Right atrium auricular region (tissue), 2 donors: ENCODE measurements at regions not wholly inside any gene's neighbourhood (a gene's known extent, or its start where the extent isn't known, plus 50 kb on each side); places are given as distances from the start of the nearest gene placed in this dataset.

Source experiments
- DNase-seq: peaks from one replicate; pipeline ENCODE4 v3.0.0-alpha.2; 2019; ENCODE audit warnings: low spot score
- H3K27ac ChIP-seq, 2 donors: fragments of 200-600 bp; sonication (generic); 1 replicate in 1 of 2; 2 replicates in 1 of 2; pipeline ENCODE4 v1.5.1; 2016 to 2019
- H3K27me3 ChIP-seq, 2 donors: fragments of 200-600 bp; sonication (generic); one replicate each; pipeline versions ENCODE4 v1.5.1 to v1.6.0; 2017 to 2019
- H3K36me3 ChIP-seq: fragments of 200-600 bp; sonication (generic); one replicate; pipeline ENCODE4 v1.5.1; 2016
- H3K4me1 ChIP-seq, 2 donors: fragments of 200-600 bp; sonication (generic); one replicate each; pipeline versions ENCODE4 v1.5.1 to v1.6.0; 2017 to 2019
- H3K4me3 ChIP-seq, 2 donors: fragments of 200-600 bp; sonication (generic); 1 replicate in 1 of 2; 2 replicates in 1 of 2; pipeline ENCODE4 v1.5.1; 2017 to 2019; ENCODE audit warnings: mild to moderate bottlenecking in 1 of 2, moderate library complexity in 1 of 2
- H3K9me3 ChIP-seq, 2 donors: fragments of 200-600 bp; sonication (generic); one replicate each; pipeline ENCODE4 v1.5.1; 2019
- TF ChIP-seq, protein P1 (sequence below), 2 donors: fragments of 200-600 bp; sonication (generic); IDR thresholded peaks; one replicate each; pipeline ENCODE4 v1.5.1; 2019; ENCODE audit warnings: antibody characterized with exemption in 2 of 2

DNA sequence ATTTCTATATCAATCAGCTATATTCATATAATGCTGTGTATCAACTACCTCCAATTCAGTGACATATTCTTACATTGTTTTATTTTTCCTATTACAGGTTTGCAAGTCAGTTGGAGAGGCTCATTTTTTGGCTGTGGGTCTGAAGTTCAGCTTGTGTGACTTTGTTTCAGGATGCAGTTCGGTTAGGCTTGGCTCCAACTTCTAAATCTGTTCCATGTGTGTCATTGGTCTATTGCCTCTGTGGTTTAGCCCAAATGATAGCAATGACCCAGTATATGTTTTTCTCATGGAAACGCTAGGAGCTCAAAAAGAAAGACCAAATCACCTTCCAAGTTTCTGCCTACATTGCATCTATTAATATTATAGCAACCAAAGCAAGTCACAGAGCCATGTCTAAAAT lies 848.6 kb upstream of the LRFN5 start:
- no peaks in the 10 kb centered on the region for H3K27me3 ChIP-seq
- TF ChIP-seq, protein P1, sequence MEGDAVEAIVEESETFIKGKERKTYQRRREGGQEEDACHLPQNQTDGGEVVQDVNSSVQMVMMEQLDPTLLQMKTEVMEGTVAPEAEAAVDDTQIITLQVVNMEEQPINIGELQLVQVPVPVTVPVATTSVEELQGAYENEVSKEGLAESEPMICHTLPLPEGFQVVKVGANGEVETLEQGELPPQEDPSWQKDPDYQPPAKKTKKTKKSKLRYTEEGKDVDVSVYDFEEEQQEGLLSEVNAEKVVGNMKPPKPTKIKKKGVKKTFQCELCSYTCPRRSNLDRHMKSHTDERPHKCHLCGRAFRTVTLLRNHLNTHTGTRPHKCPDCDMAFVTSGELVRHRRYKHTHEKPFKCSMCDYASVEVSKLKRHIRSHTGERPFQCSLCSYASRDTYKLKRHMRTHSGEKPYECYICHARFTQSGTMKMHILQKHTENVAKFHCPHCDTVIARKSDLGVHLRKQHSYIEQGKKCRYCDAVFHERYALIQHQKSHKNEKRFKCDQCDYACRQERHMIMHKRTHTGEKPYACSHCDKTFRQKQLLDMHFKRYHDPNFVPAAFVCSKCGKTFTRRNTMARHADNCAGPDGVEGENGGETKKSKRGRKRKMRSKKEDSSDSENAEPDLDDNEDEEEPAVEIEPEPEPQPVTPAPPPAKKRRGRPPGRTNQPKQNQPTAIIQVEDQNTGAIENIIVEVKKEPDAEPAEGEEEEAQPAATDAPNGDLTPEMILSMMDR (IDR thresholded peaks at IDR 0.05) = no peak
- H3K27ac ChIP-seq = no peak overlapping the region
- peaks cover 0 to 8% of the 10 kb centered on the region in 2 donors for H3K9me3 ChIP-seq
- H3K36me3 ChIP-seq = no peaks in the 10 kb centered on the region
- H3K4me3 ChIP-seq = no peak overlapping the region
- no peaks in the 10 kb centered on the region for H3K4me1 ChIP-seq
- DNase-seq = no peak

DNA sequence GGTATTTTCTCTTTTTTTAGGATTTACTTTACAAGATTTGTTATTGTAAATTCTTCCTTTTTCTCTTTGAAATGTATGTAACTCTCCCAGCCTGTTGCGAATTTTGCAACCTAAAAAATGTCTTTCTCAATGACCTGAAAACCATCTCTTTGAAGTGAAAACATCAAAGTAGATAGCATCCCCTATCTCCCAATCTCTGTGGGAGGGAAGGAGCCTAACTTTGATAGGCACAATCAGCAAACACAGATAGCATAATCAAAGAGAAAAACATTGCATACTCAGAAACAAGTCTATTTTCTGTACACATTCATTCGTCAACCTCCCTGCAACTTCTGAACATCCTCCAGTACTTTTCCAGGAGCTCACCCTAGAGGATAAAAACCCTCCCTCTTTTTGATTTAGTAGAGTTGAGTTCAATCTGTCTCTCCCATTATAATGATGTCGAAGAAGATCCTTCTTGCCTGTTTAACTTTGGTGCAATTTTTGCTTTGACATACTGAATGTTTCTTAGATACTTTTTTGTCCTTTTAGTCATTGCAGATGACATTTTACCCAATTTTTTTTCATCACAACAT lies 849.2 kb upstream of the LRFN5 start:
- H3K9me3 ChIP-seq = peaks cover 0 to 8% of the 10 kb centered on the region in 2 donors
- H3K27ac ChIP-seq = no peak overlapping the region
- no peak for DNase-seq
- H3K27me3 ChIP-seq = no peaks in the 10 kb centered on the region
- no peaks in the 10 kb centered on the region for H3K4me1 ChIP-seq
- H3K4me3 ChIP-seq = no peak overlapping the region
- no peaks in the 10 kb centered on the region for H3K36me3 ChIP-seq
- TF ChIP-seq, protein P1 (IDR thresholded peaks at IDR 0.05) = no peak

DNA sequence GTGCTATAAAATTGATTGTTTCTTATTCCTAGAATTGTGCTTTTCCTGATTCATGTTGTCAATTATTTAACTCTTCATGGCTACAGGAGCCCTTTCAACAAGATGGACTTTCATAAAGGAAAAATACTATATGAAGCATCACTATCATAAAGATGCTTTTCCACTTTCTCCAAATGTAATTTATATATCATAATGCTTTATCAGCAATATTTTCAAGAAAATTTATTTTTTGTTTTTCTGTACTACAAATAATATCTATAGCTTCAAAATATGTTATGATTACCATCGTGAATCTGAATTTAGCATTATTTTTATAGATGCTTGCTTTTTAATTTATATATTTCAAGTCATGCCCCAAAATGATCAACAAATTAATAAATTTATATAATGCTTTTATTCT lies 873.5 kb upstream of the LRFN5 start:
- Histone ChIP-seq H3K4me1 (no peaks in the 10 kb centered on the region), H3K27ac (no peak overlapping the region), H3K36me3 (no peaks in the 10 kb centered on the region), H3K4me3 (no peak overlapping the region), H3K9me3 (peaks cover 0 to 2% of the 10 kb centered on the region in 2 donors), H3K27me3 (no peaks in the 10 kb centered on the region)
- TF ChIP-seq, protein P1 (IDR thresholded peaks at IDR 0.05) = no peak
- DNase-seq = no peak

DNA sequence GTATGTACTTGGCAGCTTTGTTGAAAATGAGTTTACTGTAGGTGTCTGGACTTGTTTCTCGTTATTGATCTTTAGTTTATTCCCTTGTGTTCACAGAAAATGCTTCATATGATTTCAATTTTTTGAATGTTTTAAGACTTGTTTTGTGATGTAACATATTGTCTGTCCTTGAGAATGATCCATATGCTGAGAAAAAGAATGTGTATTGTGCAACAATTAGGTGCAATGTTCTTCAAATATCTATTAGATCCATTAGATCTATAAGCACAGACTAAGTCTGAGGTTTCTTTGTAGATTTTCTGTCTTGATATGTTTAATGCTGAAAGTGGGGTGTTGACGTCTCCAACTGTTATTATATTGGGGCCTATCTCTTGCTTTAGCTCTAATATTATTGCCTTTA lies 879.6 kb upstream of the LRFN5 start:
- Histone ChIP-seq H3K9me3 (peaks cover 0 to 14% of the 10 kb centered on the region in 2 donors), H3K36me3 (no peaks in the 10 kb centered on the region), H3K27ac (no peak overlapping the region), H3K4me1 (no peaks in the 10 kb centered on the region), H3K4me3 (no peak overlapping the region), H3K27me3 (no peaks in the 10 kb centered on the region)
- TF ChIP-seq, protein P1 (IDR thresholded peaks at IDR 0.05) = no peak
- no peak for DNase-seq

DNA sequence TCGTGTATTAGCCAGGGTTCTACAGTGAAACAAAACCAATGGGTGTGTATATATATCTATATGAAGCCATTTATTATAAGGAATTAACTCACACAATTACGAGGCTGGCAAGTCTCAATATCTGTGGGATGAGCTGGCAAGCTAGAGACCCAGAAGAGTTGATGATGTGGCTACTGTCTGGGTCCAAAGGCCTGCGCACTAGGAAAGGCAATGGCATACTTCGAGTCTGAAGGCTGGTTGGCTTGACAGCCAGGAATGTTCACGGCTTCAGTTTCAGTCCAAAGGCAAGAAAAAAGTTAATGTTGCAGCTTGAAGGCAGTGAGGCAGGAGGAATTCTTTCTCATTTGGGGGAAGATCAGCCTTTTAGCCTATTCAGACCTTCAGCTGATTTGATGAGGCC lies 893.3 kb upstream of the LRFN5 start:
- Histone ChIP-seq H3K36me3 (no peaks in the 10 kb centered on the region), H3K9me3 (peaks cover 0 to 8% of the 10 kb centered on the region in 2 donors), H3K4me1 (no peaks in the 10 kb centered on the region), H3K27ac (no peak overlapping the region), H3K27me3 (no peaks in the 10 kb centered on the region), H3K4me3 (no peak overlapping the region)
- DNase-seq = no peak
- TF ChIP-seq, protein P1 (IDR thresholded peaks at IDR 0.05) = no peak

DNA sequence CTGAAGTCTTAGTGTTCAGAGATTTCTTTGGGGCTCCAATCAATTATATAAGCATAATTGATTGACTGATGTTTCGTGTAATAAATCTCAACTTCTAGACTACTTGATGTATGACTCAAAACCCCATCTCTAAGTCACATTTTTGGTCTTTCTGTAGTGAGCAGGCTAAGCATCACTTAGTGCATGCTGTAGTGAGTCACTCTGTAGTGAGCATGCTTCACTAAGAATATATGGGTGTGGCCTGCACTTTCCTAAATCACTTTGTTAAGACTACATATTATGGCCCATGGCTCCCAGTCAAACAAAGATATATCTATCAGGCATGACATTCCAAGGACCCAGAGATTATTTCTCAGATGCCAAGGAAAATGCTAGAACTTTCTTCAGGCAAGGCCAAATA lies 909.4 kb upstream of the LRFN5 start:
- Histone ChIP-seq H3K4me3 (no peak overlapping the region), H3K27me3 (no peaks in the 10 kb centered on the region), H3K27ac (no peak overlapping the region), H3K9me3 (no peaks in the 10 kb centered on the region), H3K4me1 (no peaks in the 10 kb centered on the region), H3K36me3 (no peaks in the 10 kb centered on the region)
- TF ChIP-seq, protein P1 (IDR thresholded peaks at IDR 0.05) = no peak
- no peak for DNase-seq
